Karpas-422 (cell line): ENCODE measurements at regions not wholly inside any gene's neighbourhood (a gene's known extent, or its start where the extent isn't known, plus 50 kb on each side); places are given as distances from the start of the nearest gene placed in this dataset.

Source experiments
- DNase-seq: peaks from one replicate; pipeline ENCODE4 v3.0.0-alpha.2; 2015
- H2AFZ ChIP-seq: fragments of 200-600 bp; sonication (generic); 2 replicates; pipeline ENCODE4 v1.6.1; 2014; ENCODE audit warnings: antibody characterized with exemption, low read length, mixed read lengths
- H3K27ac ChIP-seq: fragments of 200-600 bp; sonication (generic); 2 replicates; pipeline ENCODE4 v1.5.1; 2014; ENCODE audit warnings: mild to moderate bottlenecking, low read length, moderate library complexity
- H3K27me3 ChIP-seq: fragments of 200-600 bp; sonication (generic); 2 replicates; pipeline ENCODE4 v1.6.1; 2014; ENCODE audit warnings: low read length, mixed read lengths
- H3K36me3 ChIP-seq: fragments of 200-600 bp; sonication (generic); 2 replicates; pipeline ENCODE4 v1.6.1; 2014; ENCODE audit warnings: low read length, mixed read lengths; ENCODE audit not compliant: insufficient read depth
- H3K4me1 ChIP-seq: fragments of 200-600 bp; sonication (generic); 2 replicates; pipeline ENCODE4 v1.6.1; 2014; ENCODE audit warnings: mild to moderate bottlenecking, low read length, mixed read lengths
- H3K4me2 ChIP-seq: fragments of 200-600 bp; sonication (generic); 2 replicates; pipeline ENCODE4 v1.6.1; 2014; ENCODE audit warnings: low read length, low read depth, mild to moderate bottlenecking; ENCODE audit not compliant: poor library complexity, severe bottlenecking
- H3K4me3 ChIP-seq: fragments of 200-600 bp; sonication (generic); 2 replicates; pipeline ENCODE4 v1.5.1; 2014; ENCODE audit warnings: mild to moderate bottlenecking, antibody characterized with exemption, low read length, mixed read lengths
- H3K79me2 ChIP-seq: fragments of 200-600 bp; sonication (generic); 2 replicates; pipeline ENCODE4 v1.6.1; 2014; ENCODE audit warnings: mild to moderate bottlenecking, low read length, mixed read lengths
- H3K9ac ChIP-seq: fragments of 200-600 bp; sonication (generic); 2 replicates; pipeline ENCODE4 v1.6.0; 2014; ENCODE audit warnings: low read length
- H3K9me2 ChIP-seq: fragments of 200-600 bp; sonication (generic), shearing (Covaris generic); replicated peaks from 2 replicates; pipeline ENCODE4 v1.6.0; 2014; ENCODE audit warnings: mild to moderate bottlenecking, low read length, moderate library complexity; ENCODE audit not compliant: insufficient read depth
- H3K9me3 ChIP-seq: fragments of 300-700, 200-600 bp; sonication (generic); 2 replicates; pipeline ENCODE4 v1.6.1; 2014; ENCODE audit warnings: low read length, mixed read lengths
- H4K20me1 ChIP-seq: fragments of 200-600 bp; sonication (generic); 2 replicates; pipeline ENCODE4 v1.6.1; 2014; ENCODE audit warnings: mild to moderate bottlenecking, antibody characterized with exemption, low read length, low read depth; ENCODE audit not compliant: insufficient read depth

GRCh38 chr3:194275721-194276120, 75.4 kb downstream of the CPN2 start:
- H3K9me3 ChIP-seq, result no peaks in the 10 kb centered on the region
- no peaks in the 10 kb centered on the region for H3K79me2 ChIP-seq
- no peak overlapping the region for H3K27ac ChIP-seq
- H3K4me2 ChIP-seq, result no peak overlapping the region
- H3K27me3 ChIP-seq, result no peaks in the 10 kb centered on the region
- peaks cover 4% of the 10 kb centered on the region; the same call in 1 of the 2 replicates for H4K20me1 ChIP-seq
- H3K4me1 ChIP-seq, result no peaks in the 10 kb centered on the region
- no peak for DNase-seq
- no peak overlapping the region for H3K4me3 ChIP-seq
- H3K9me2 ChIP-seq, result no peaks in the 10 kb centered on the region
- no peak overlapping the region for H2AFZ ChIP-seq
- no peak overlapping the region for H3K9ac ChIP-seq
- H3K36me3 ChIP-seq, result no peaks in the 10 kb centered on the region

- DNase-seq, result no peak
- Histone ChIP-seq H3K9ac (no peak overlapping the region), H3K79me2 (no peaks in the 10 kb centered on the region), H3K4me2 (no peak overlapping the region), H2AFZ (no peak overlapping the region), H3K9me2 (no peaks in the 10 kb centered on the region), H3K4me1 (no peaks in the 10 kb centered on the region), H4K20me1 (peaks cover 4% of the 10 kb centered on the region; the same call in 1 of the 2 replicates), H3K9me3 (no peaks in the 10 kb centered on the region), H3K36me3 (no peaks in the 10 kb centered on the region), H3K27ac (no peak overlapping the region), H3K4me3 (no peak overlapping the region), H3K27me3 (no peaks in the 10 kb centered on the region)
These were observed 74.4 kb downstream of the CPN2 start for GRCh38 chr3:194276768-194277103.

- H3K27me3 ChIP-seq, result no peaks in the 10 kb centered on the region
- H4K20me1 ChIP-seq, result peaks cover 4% of the 10 kb centered on the region; the same call in 1 of the 2 replicates
- no peaks in the 10 kb centered on the region for H3K4me1 ChIP-seq
- H3K27ac ChIP-seq, result no peak overlapping the region
- DNase-seq, result no peak
- H3K9me2 ChIP-seq, result no peaks in the 10 kb centered on the region
- no peaks in the 10 kb centered on the region for H3K36me3 ChIP-seq
- H3K4me2 ChIP-seq, result no peak overlapping the region
- H3K79me2 ChIP-seq, result no peaks in the 10 kb centered on the region
- no peak overlapping the region for H2AFZ ChIP-seq
- no peak overlapping the region for H3K4me3 ChIP-seq
- H3K9ac ChIP-seq, result no peak overlapping the region
- no peaks in the 10 kb centered on the region for H3K9me3 ChIP-seq
These were observed 73.9 kb downstream of the CPN2 start for GRCh38 chr3:194277104-194277785.

GRCh38 chr3:194277786-194278130, 73.4 kb downstream of the CPN2 start:
- H3K79me2 ChIP-seq, result no peaks in the 10 kb centered on the region
- no peaks in the 10 kb centered on the region for H3K27me3 ChIP-seq
- no peak for DNase-seq
- H3K27ac ChIP-seq, result no peak overlapping the region
- no peak overlapping the region for H3K4me3 ChIP-seq
- H3K36me3 ChIP-seq, result no peaks in the 10 kb centered on the region
- no peaks in the 10 kb centered on the region for H3K9me3 ChIP-seq
- H4K20me1 ChIP-seq, result peaks cover 4% of the 10 kb centered on the region; the same call in 1 of the 2 replicates
- H3K9me2 ChIP-seq, result no peaks in the 10 kb centered on the region
- H3K4me2 ChIP-seq, result no peak overlapping the region
- H2AFZ ChIP-seq, result no peak overlapping the region
- H3K9ac ChIP-seq, result no peak overlapping the region
- no peaks in the 10 kb centered on the region for H3K4me1 ChIP-seq

GRCh38 chr3:194278186-194278845, 72.8 kb downstream of the CPN2 start:
- H3K79me2 ChIP-seq, result no peaks in the 10 kb centered on the region
- H3K4me1 ChIP-seq, result no peaks in the 10 kb centered on the region
- no peaks in the 10 kb centered on the region for H3K36me3 ChIP-seq
- no peak overlapping the region for H3K4me3 ChIP-seq
- H4K20me1 ChIP-seq, result peaks cover 4% of the 10 kb centered on the region; the same call in 1 of the 2 replicates
- no peak overlapping the region for H2AFZ ChIP-seq
- no peak for DNase-seq
- no peak overlapping the region for H3K27ac ChIP-seq
- H3K9ac ChIP-seq, result no peak overlapping the region
- no peak overlapping the region for H3K4me2 ChIP-seq
- H3K9me2 ChIP-seq, result no peaks in the 10 kb centered on the region
- H3K9me3 ChIP-seq, result no peaks in the 10 kb centered on the region
- no peaks in the 10 kb centered on the region for H3K27me3 ChIP-seq

GRCh38 chr3:194279101-194279500, 72.0 kb downstream of the CPN2 start:
- no peak overlapping the region for H2AFZ ChIP-seq
- H3K4me1 ChIP-seq, result no peaks in the 10 kb centered on the region
- no peak overlapping the region for H3K4me3 ChIP-seq
- H4K20me1 ChIP-seq, result peaks cover 4% of the 10 kb centered on the region; the same call in 1 of the 2 replicates
- H3K9ac ChIP-seq, result no peak overlapping the region
- no peak overlapping the region for H3K27ac ChIP-seq
- no peaks in the 10 kb centered on the region for H3K36me3 ChIP-seq
- no peak overlapping the region for H3K4me2 ChIP-seq
- DNase-seq, result no peak
- H3K9me2 ChIP-seq, result no peaks in the 10 kb centered on the region
- no peaks in the 10 kb centered on the region for H3K27me3 ChIP-seq
- H3K79me2 ChIP-seq, result no peaks in the 10 kb centered on the region
- H3K9me3 ChIP-seq, result no peaks in the 10 kb centered on the region

GRCh38 chr3:194279701-194280360, 71.3 kb downstream of the CPN2 start:
- Histone ChIP-seq H3K4me2 (no peak overlapping the region), H3K9me3 (no peaks in the 10 kb centered on the region), H3K9ac (no peak overlapping the region), H3K4me3 (no peak overlapping the region), H2AFZ (no peak overlapping the region), H3K9me2 (no peaks in the 10 kb centered on the region), H4K20me1 (peaks cover 4% of the 10 kb centered on the region; the same call in 1 of the 2 replicates), H3K79me2 (no peaks in the 10 kb centered on the region), H3K27me3 (no peaks in the 10 kb centered on the region), H3K27ac (no peak overlapping the region), H3K4me1 (no peaks in the 10 kb centered on the region), H3K36me3 (no peaks in the 10 kb centered on the region)
- DNase-seq, result no peak

- Histone ChIP-seq H2AFZ (no peak overlapping the region), H3K9ac (no peak overlapping the region), H3K79me2 (no peaks in the 10 kb centered on the region), H3K27me3 (no peaks in the 10 kb centered on the region), H3K9me2 (no peaks in the 10 kb centered on the region), H4K20me1 (peaks cover 4% of the 10 kb centered on the region; the same call in 1 of the 2 replicates), H3K4me3 (no peak overlapping the region), H3K4me1 (no peaks in the 10 kb centered on the region), H3K9me3 (no peaks in the 10 kb centered on the region), H3K36me3 (no peaks in the 10 kb centered on the region), H3K27ac (no peak overlapping the region), H3K4me2 (no peak overlapping the region)
- no peak for DNase-seq
These were observed 70.4 kb downstream of the CPN2 start for GRCh38 chr3:194280777-194281176.
